ENCODE measurements at regions not wholly inside any gene's neighbourhood (a gene's known extent, or its start where the extent isn't known, plus 50 kb on each side); places are given as distances from the start of the nearest gene placed in this dataset.

- Histone ChIP-seq H3K4me1 (ENCODE audit: control insufficient read depth, insufficient read depth, low read length) (no peaks in the 10 kb centered on the region), H3K27me3 (ENCODE audit: control insufficient read depth, insufficient read depth, low read length) (no peaks in the 10 kb centered on the region), H3K27ac (ENCODE audit: low read length) (no peak overlapping the region), H3K36me3 (ENCODE audit: control insufficient read depth, insufficient read depth, low read length) (no peaks in the 10 kb centered on the region), H3K9me3 (ENCODE audit: control insufficient read depth, insufficient read depth, low read length) (no peaks in the 10 kb centered on the region), H3K4me3 (ENCODE audit: low read length) (no peak overlapping the region)
- no peak for DNase-seq
- intact Hi-C loops (cut with micrococcal nuclease): no loop called here
- Mint-ChIP-seq H3K4me3 (no peak overlapping the region), H3K36me3 (no peaks in the 10 kb centered on the region), H3K27me3 (ENCODE audit: low read depth in 2 of 2) (peaks cover 0 to 3% of the 10 kb centered on the region in 2 donors), H3K4me1 (no peaks in the 10 kb centered on the region), H3K27ac (no peak overlapping the region), H3K9me3 (peaks cover 2 to 3% of the 10 kb centered on the region in 2 donors)
- WGBS (ENCODE audit: insufficient coverage): 88% methylated on average over 3 of the region's 3 CpGs
- no peak for ATAC-seq
- no peak for TF ChIP-seq CTCF (IDR thresholded peaks at IDR 0.05)
These were observed 516.7 kb downstream of the ADRA2A start for GRCh38 chr10:111593578-111593977.

- Mint-ChIP-seq H3K27me3 (ENCODE audit: low read depth in 2 of 2) (peaks cover 0 to 3% of the 10 kb centered on the region in 2 donors), H3K4me1 (no peaks in the 10 kb centered on the region), H3K4me3 (no peak overlapping the region), H3K36me3 (no peaks in the 10 kb centered on the region), H3K27ac (no peak overlapping the region), H3K9me3 (peaks cover 2 to 3% of the 10 kb centered on the region in 2 donors)
- Histone ChIP-seq H3K27me3 (ENCODE audit: control insufficient read depth, insufficient read depth, low read length) (no peaks in the 10 kb centered on the region), H3K36me3 (ENCODE audit: control insufficient read depth, insufficient read depth, low read length) (no peaks in the 10 kb centered on the region), H3K4me1 (ENCODE audit: control insufficient read depth, insufficient read depth, low read length) (no peaks in the 10 kb centered on the region), H3K9me3 (ENCODE audit: control insufficient read depth, insufficient read depth, low read length) (no peaks in the 10 kb centered on the region), H3K4me3 (ENCODE audit: low read length) (no peak overlapping the region), H3K27ac (ENCODE audit: low read length) (no peak overlapping the region)
- no peak for DNase-seq
- no peak for ATAC-seq
- intact Hi-C loops (cut with micrococcal nuclease): loop anchor here (5.0 kb wide), 1 partner anchor 848 kb away; no protein-coding TSS in a partner anchor
- 68% methylated on average over 3 of the region's 3 CpGs for WGBS (ENCODE audit: insufficient coverage)
- no peak for TF ChIP-seq CTCF (IDR thresholded peaks at IDR 0.05)
These were observed 518.3 kb downstream of the ADRA2A start for GRCh38 chr10:111595173-111595572.

- H3K4me3 ChIP-seq (ENCODE audit: low read length): no peak overlapping the region
- peaks cover 0 to 3% of the 10 kb centered on the region in 2 donors for H3K27me3 Mint-ChIP-seq (ENCODE audit: low read depth in 2 of 2)
- no peaks in the 10 kb centered on the region for H3K9me3 ChIP-seq (ENCODE audit: control insufficient read depth, insufficient read depth, low read length)
- intact Hi-C loops (cut with micrococcal nuclease): loop anchor here (2.0 to 5.0 kb wide), 2 partner anchors 24 to 851 kb away; no protein-coding TSS in a partner anchor
- peak; percentile 49 for TF ChIP-seq CTCF (IDR thresholded peaks at IDR 0.05)
- H3K27ac ChIP-seq (ENCODE audit: low read length): no peak overlapping the region
- no peaks in the 10 kb centered on the region for H3K4me1 ChIP-seq (ENCODE audit: control insufficient read depth, insufficient read depth, low read length)
- no peaks in the 10 kb centered on the region for H3K27me3 ChIP-seq (ENCODE audit: control insufficient read depth, insufficient read depth, low read length)
- no peaks in the 10 kb centered on the region for H3K36me3 ChIP-seq (ENCODE audit: control insufficient read depth, insufficient read depth, low read length)
- H3K9me3 Mint-ChIP-seq: peaks cover 0 to 2% of the 10 kb centered on the region in 2 donors
- H3K36me3 Mint-ChIP-seq: no peaks in the 10 kb centered on the region
- WGBS (ENCODE audit: insufficient coverage): 43% methylated on average over 6 of the region's 6 CpGs
- ATAC-seq (peak in 2 of 3 donors; percentile 54 to 61), DNase-seq (peak in 1 of 2 donors; percentile 67)
- H3K4me1 Mint-ChIP-seq: no peaks in the 10 kb centered on the region
- no peak overlapping the region for H3K4me3 Mint-ChIP-seq
- no peak overlapping the region for H3K27ac Mint-ChIP-seq
These were observed 521.7 kb downstream of the ADRA2A start for GRCh38 chr10:111598433-111599059.

- Mint-ChIP-seq H3K27me3 (ENCODE audit: low read depth in 2 of 2) (peaks cover 0 to 3% of the 10 kb centered on the region in 2 donors), H3K9me3 (peaks cover 2% of the 10 kb centered on the region in 2 donors), H3K27ac (no peak overlapping the region), H3K4me3 (no peak overlapping the region), H3K4me1 (no peaks in the 10 kb centered on the region), H3K36me3 (no peaks in the 10 kb centered on the region)
- Histone ChIP-seq H3K4me3 (ENCODE audit: low read length) (no peak overlapping the region), H3K9me3 (ENCODE audit: control insufficient read depth, insufficient read depth, low read length) (no peaks in the 10 kb centered on the region), H3K36me3 (ENCODE audit: control insufficient read depth, insufficient read depth, low read length) (no peaks in the 10 kb centered on the region), H3K27ac (ENCODE audit: low read length) (no peak overlapping the region), H3K4me1 (ENCODE audit: control insufficient read depth, insufficient read depth, low read length) (no peaks in the 10 kb centered on the region), H3K27me3 (ENCODE audit: control insufficient read depth, insufficient read depth, low read length) (no peaks in the 10 kb centered on the region)
- intact Hi-C loops (cut with micrococcal nuclease): loop anchor here (2.0 to 5.0 kb wide), 2 partner anchors 25 to 853 kb away; no protein-coding TSS in a partner anchor
- DNase-seq (no peak), ATAC-seq (no peak)
- 56% methylated on average over 2 of the region's 2 CpGs for WGBS (ENCODE audit: insufficient coverage)
- no peak for TF ChIP-seq CTCF (IDR thresholded peaks at IDR 0.05)
These were observed 523.1 kb downstream of the ADRA2A start for GRCh38 chr10:111599943-111600342.
